B cell (primary cell): ENCODE measurements at regions not wholly inside any gene's neighbourhood (a gene's known extent, or its start where the extent isn't known, plus 50 kb on each side); places are given as distances from the start of the nearest gene placed in this dataset.

ENCODE experiments used
- ATAC-seq: fragments of 200-7000 bp; cut with Tn5 transposase; one replicate; pipeline ENCODE4 v1.10.0; 2021; ENCODE audit warnings: low read depth, mild to moderate bottlenecking, moderate number of reproducible peaks, moderate library complexity
- CTCF ChIA-PET: fragments of 350-600 bp; sonication (Branson Sonifier 250); formaldehyde crosslinking; loops from one replicate; lab custom pipeline; 2021; ENCODE audit warnings: antibody characterized with exemption, inconsistent platforms; lab: Charles Lee
- POLR2A ChIA-PET: fragments of 350-600 bp; sonication (Branson Sonifier 250); formaldehyde crosslinking; loops from one replicate; lab custom pipeline; 2021; ENCODE audit warnings: antibody characterized with exemption; lab: Charles Lee
- DNase-seq: peaks from one replicate; pipeline ENCODE4 v3.0.0; 2013
- H2AFZ ChIP-seq: 2 replicates; pipeline ENCODE4 v1.6.1; 2012; ENCODE audit warnings: mild to moderate bottlenecking, low read depth, low read length; ENCODE audit not compliant: insufficient read depth, poor library complexity, severe bottlenecking
- H3K27ac ChIP-seq, 2 donors: 1 replicate in 1 of 2; 2 replicates in 1 of 2; pipeline ENCODE4 v1.5.1; 2012 to 2013; ENCODE audit warnings: low read length in 2 of 2, mild to moderate bottlenecking in 2 of 2, moderate library complexity in 1 of 2
- H3K27me3 ChIP-seq, 4 experiments: fragments of 200-600 bp in 1 of 4; sonication (generic) in 1 of 4; replicated peaks in 1 of 4; 1 replicate in 2 of 4; 2 replicates in 2 of 4; pipeline versions ENCODE4 v1.6.1 to v1.7.0; 2013 to 2016; ENCODE audit warnings: low read length in 3 of 4, mild to moderate bottlenecking in 2 of 4, mixed read lengths in 1 of 4, moderate library complexity in 1 of 4; ENCODE audit not compliant: insufficient read depth in 4 of 4, control insufficient read depth in 3 of 4; ENCODE audit errors: control extremely low read depth in 1 of 4
- H3K36me3 ChIP-seq, 2 experiments: replicated peaks in 1 of 2; 1 replicate in 1 of 2; 2 replicates in 1 of 2; pipeline versions ENCODE4 v1.6.1 to v1.7.1; 2013; ENCODE audit warnings: low read length in 1 of 2; ENCODE audit not compliant: insufficient read depth in 2 of 2, control insufficient read depth in 1 of 2; ENCODE audit errors: control extremely low read depth in 1 of 2, extremely low read depth in 1 of 2
- H3K4me1 ChIP-seq, 2 donors: fragments of 200-600 bp in 1 of 2; sonication (generic) in 1 of 2; 1 replicate in 1 of 2; 2 replicates in 1 of 2; pipeline versions ENCODE4 v1.5.1 to v1.6.1; 2013 to 2017; ENCODE audit warnings: low read length in 2 of 2; ENCODE audit not compliant: control insufficient read depth in 2 of 2, insufficient read depth in 2 of 2
- H3K4me2 ChIP-seq: replicated peaks from 2 replicates; pipeline ENCODE3; 2012; ENCODE audit warnings: mild to moderate bottlenecking, low read depth, low read length; ENCODE audit not compliant: poor library complexity, severe bottlenecking
- H3K4me3 ChIP-seq, 5 experiments: fragments of 200-600 bp in 1 of 5; sonication (generic) in 1 of 5; 1 replicate in 3 of 5; 2 replicates in 2 of 5; pipeline versions ENCODE4 v1.5.1 to v1.7.0; 2011 to 2016; ENCODE audit warnings: low read length in 4 of 5, mild to moderate bottlenecking in 4 of 5, low read depth in 2 of 5, control low read depth in 1 of 5, moderate library complexity in 1 of 5; ENCODE audit not compliant: insufficient read depth in 1 of 5; ENCODE audit errors: control extremely low read depth in 1 of 5, extremely low read depth in 1 of 5
- H3K79me2 ChIP-seq: fragments of 200-600 bp; sonication (generic); one replicate; pipeline ENCODE4 v1.6.0; 2016; ENCODE audit warnings: low read length; ENCODE audit not compliant: control insufficient read depth, insufficient read depth
- H3K9ac ChIP-seq: fragments of 200-600 bp; sonication (generic); 2 replicates; pipeline ENCODE4 v1.6.1; 2017; ENCODE audit warnings: mild to moderate bottlenecking, low read length, moderate library complexity
- H3K9me3 ChIP-seq, 3 donors: one replicate each; pipeline versions ENCODE4 v1.6.1 to v1.7.1; 2013; ENCODE audit warnings: low read length in 2 of 3; ENCODE audit not compliant: control insufficient read depth in 2 of 3, insufficient read depth in 1 of 3; ENCODE audit errors: control extremely low read depth in 1 of 3
- H4K20me1 ChIP-seq: 2 replicates; pipeline ENCODE4 v1.6.0; 2012; ENCODE audit warnings: mild to moderate bottlenecking, low read length; ENCODE audit not compliant: insufficient read depth, control insufficient read depth, poor library complexity, severe bottlenecking
- H3K27ac Mint-ChIP-seq: one replicate; pipeline ENCODE4 v1.8.0; 2021; ENCODE audit warnings: mixed read lengths
- H3K27me3 Mint-ChIP-seq: one replicate; pipeline ENCODE4 v1.8.0; 2021; ENCODE audit warnings: mixed read lengths
- H3K4me1 Mint-ChIP-seq: one replicate; pipeline ENCODE4 v1.8.0; 2021; ENCODE audit warnings: mixed read lengths
- H3K4me3 Mint-ChIP-seq: one replicate; pipeline ENCODE4 v1.8.0; 2021; ENCODE audit warnings: mixed read lengths
- H3K9me3 Mint-ChIP-seq: one replicate; pipeline ENCODE4 v1.8.0; 2022; ENCODE audit warnings: mixed read lengths; ENCODE audit not compliant: insufficient read depth
- CTCF ChIP-seq: fragments of 200-600 bp; IDR thresholded peaks from one replicate; pipeline ENCODE4 v1.8.0; 2022; ENCODE audit warnings: antibody characterized with exemption, mild to moderate bottlenecking
- EZH2 ChIP-seq: IDR thresholded peaks from 2 replicates; pipeline ENCODE4 v1.6.1; 2012; ENCODE audit warnings: borderline replicate concordance, low read depth, mild to moderate bottlenecking, moderate library complexity, low read length; ENCODE audit not compliant: insufficient read depth, poor library complexity, severe bottlenecking
- WGBS: methylation state at CpG from one replicate; pipeline ENCODE4 v1.1.5; 2013; ENCODE audit warnings: missing lambda C conversion rate; ENCODE audit not compliant: insufficient coverage; 5-methylcytosine and 5-hydroxymethylcytosine counted together
- intact Hi-C: fragments of 100-400 bp; cut with micrococcal nuclease; formaldehyde crosslinking; loops from one replicate; pipeline ENCODE4 v1.10.0; 2022

DNA sequence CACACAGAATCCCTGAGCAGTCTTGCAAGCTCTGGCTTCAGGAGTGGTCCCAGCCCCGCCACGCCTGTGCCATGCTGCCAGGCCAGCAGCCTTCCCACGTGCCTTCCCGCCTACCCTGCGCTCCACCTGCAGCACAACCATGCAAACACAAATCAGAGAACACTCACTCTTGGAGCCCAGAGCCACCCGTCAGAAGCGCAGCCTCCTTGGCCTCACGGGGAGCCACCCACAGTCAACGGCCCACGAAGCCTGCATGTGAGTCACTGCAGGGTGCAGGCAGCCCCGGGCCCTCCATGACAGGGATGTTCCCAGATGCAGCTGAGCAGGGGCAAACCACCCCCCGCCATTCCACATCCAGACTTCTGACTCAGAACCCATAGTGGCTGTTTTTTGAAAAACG is 217.0 kb downstream of the DLL1 start:
- Mint-ChIP-seq H3K4me1 (no peaks in the 10 kb centered on the region), H3K9me3 (no peaks in the 10 kb centered on the region), H3K4me3 (no peak overlapping the region), H3K27me3 (peaks cover 18% of the 10 kb centered on the region), H3K27ac (no peak overlapping the region)
- no peaks in the 10 kb centered on the region for H3K36me3 ChIP-seq
- no peak overlapping the region for H2AFZ ChIP-seq
- intact Hi-C loops, result no loop called here
- CTCF ChIA-PET, result no interaction called here
- no peak overlapping the region for H3K4me3 ChIP-seq
- DNase-seq (no peak), ATAC-seq (no peak)
- H3K4me2 ChIP-seq, result no peak overlapping the region
- H3K27me3 ChIP-seq, result peaks cover 0 to 3% (median 0%) of the 10 kb centered on the region in 4 experiments
- WGBS, result 78% methylated on average over 11 of the region's 13 CpGs
- no peaks in the 10 kb centered on the region for H3K79me2 ChIP-seq
- POLR2A ChIA-PET, result no interaction called here
- H3K4me1 ChIP-seq, result no peaks in the 10 kb centered on the region
- H3K9ac ChIP-seq, result no peak overlapping the region
- peaks cover 4 to 9% (median 9%) of the 10 kb centered on the region in 3 donors for H3K9me3 ChIP-seq
- no peak overlapping the region for H3K27ac ChIP-seq
- H4K20me1 ChIP-seq, result no peaks in the 10 kb centered on the region
- TF ChIP-seq CTCF, result no peak
- no peak for TF ChIP-seq EZH2

DNA sequence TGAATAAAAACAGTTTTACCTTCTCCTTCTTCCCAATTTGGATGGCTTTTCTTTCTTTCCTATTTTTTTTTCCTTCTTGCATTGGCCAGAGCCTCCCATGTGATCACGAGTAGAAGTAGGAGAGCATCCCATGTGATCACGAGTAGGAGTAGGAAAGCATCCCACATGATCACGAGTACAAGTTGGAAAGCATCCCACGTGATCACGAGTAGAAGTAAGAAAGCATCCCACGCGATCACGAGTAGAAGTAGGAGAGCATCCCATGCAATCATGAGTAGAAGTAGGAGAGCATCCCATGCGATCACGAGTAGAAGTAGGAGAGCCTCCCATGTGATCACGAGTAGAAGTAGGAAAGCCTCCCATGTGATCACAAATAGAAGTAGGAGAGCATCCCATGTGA is 218.6 kb downstream of the DLL1 start:
- ATAC-seq (no peak), DNase-seq (no peak)
- Mint-ChIP-seq H3K4me1 (no peaks in the 10 kb centered on the region), H3K27me3 (peaks cover 18% of the 10 kb centered on the region), H3K27ac (no peak overlapping the region), H3K9me3 (no peaks in the 10 kb centered on the region), H3K4me3 (no peak overlapping the region)
- H3K9ac ChIP-seq, result no peak overlapping the region
- H3K9me3 ChIP-seq, result peaks cover 4 to 22% (median 9%) of the 10 kb centered on the region in 3 donors
- H3K4me1 ChIP-seq, result no peaks in the 10 kb centered on the region
- H3K36me3 ChIP-seq, result no peaks in the 10 kb centered on the region
- H4K20me1 ChIP-seq, result no peaks in the 10 kb centered on the region
- TF ChIP-seq EZH2, result no peak
- no peak for TF ChIP-seq CTCF
- H3K4me3 ChIP-seq, result no peak overlapping the region
- WGBS, result 95% methylated on average over 10 of the region's 11 CpGs
- H3K27me3 ChIP-seq, result peaks cover 0 to 3% (median 1%) of the 10 kb centered on the region in 4 experiments
- intact Hi-C loops, result no loop called here
- CTCF ChIA-PET, result no interaction called here
- H2AFZ ChIP-seq, result no peak overlapping the region
- H3K27ac ChIP-seq, result no peak overlapping the region
- H3K4me2 ChIP-seq, result no peak overlapping the region
- H3K79me2 ChIP-seq, result no peaks in the 10 kb centered on the region
- POLR2A ChIA-PET, result no interaction called here
